IPS DF 4.7 (cell line): ENCODE measurements at regions not wholly inside any gene's neighbourhood (a gene's known extent, or its start where the extent isn't known, plus 50 kb on each side); places are given as distances from the start of the nearest gene placed in this dataset.
"Not testable (repeated sequence)": the region's sequence is repeated elsewhere in the genome, so short reads cannot be mapped to it uniquely, and the experiment has no call there.

Experiments used
- DNase-seq: peaks from one replicate; pipeline ENCODE4 v3.0.0-alpha.2; 2013; ENCODE audit warnings: low spot score; ENCODE audit errors: extremely low read depth

- not testable (repeated sequence) for DNase-seq
Observed at GRCh38 chr15:20017581-20017980, 524.0 kb downstream of the GOLGA6L6 start.

GRCh38 chr15:20016941-20017340 lies 524.7 kb downstream of the GOLGA6L6 start:
- DNase-seq = not testable (repeated sequence)

- not testable (repeated sequence) for DNase-seq
Observed at GRCh38 chr15:20012837-20013236, 528.8 kb downstream of the GOLGA6L6 start.

- not testable (repeated sequence) for DNase-seq
Observed at GRCh38 chr15:20010759-20011158, 530.8 kb downstream of the GOLGA6L6 start.

GRCh38 chr15:20009619-20010018 lies 532.0 kb downstream of the GOLGA6L6 start:
- not testable (repeated sequence) for DNase-seq

- DNase-seq = not testable (repeated sequence)
Observed at GRCh38 chr15:20007338-20007737, 534.3 kb downstream of the GOLGA6L6 start.

- DNase-seq = not testable (repeated sequence)
Observed at GRCh38 chr15:20003471-20003870, 538.1 kb downstream of the GOLGA6L6 start.

GRCh38 chr15:20002560-20002959 lies 539.0 kb downstream of the GOLGA6L6 start:
- DNase-seq = not testable (repeated sequence)

GRCh38 chr15:19996574-19997194 lies 544.9 kb downstream of the GOLGA6L6 start:
- not testable (repeated sequence) for DNase-seq

GRCh38 chr15:19995296-19995695 lies 546.3 kb downstream of the GOLGA6L6 start:
- not testable (repeated sequence) for DNase-seq

- no peak for DNase-seq
Observed at GRCh38 chr15:19992428-19992827, 549.2 kb downstream of the GOLGA6L6 start.

- no peak for DNase-seq
Observed at GRCh38 chr15:19988094-19988660, 553.4 kb downstream of the GOLGA6L6 start.

GRCh38 chr15:19987389-19988048 lies 554.1 kb downstream of the GOLGA6L6 start:
- no peak for DNase-seq

- DNase-seq = no peak
Observed at GRCh38 chr15:19984101-19984500, 557.5 kb downstream of the GOLGA6L6 start.

GRCh38 chr15:19974998-19975397 lies 566.6 kb downstream of the GOLGA6L6 start:
- no peak for DNase-seq

- DNase-seq = no peak
Observed at GRCh38 chr15:19973718-19974117, 567.9 kb downstream of the GOLGA6L6 start.

- DNase-seq = not testable (repeated sequence)
Observed at GRCh38 chr15:19972582-19972981, 569.0 kb downstream of the GOLGA6L6 start.

GRCh38 chr15:19965574-19965973 lies 576.0 kb downstream of the GOLGA6L6 start:
- DNase-seq = not testable (repeated sequence)

GRCh38 chr15:19964480-19964879 lies 577.1 kb downstream of the GOLGA6L6 start:
- not testable (repeated sequence) for DNase-seq

GRCh38 chr15:19956124-19956796 lies 585.3 kb downstream of the GOLGA6L6 start:
- no peak for DNase-seq

- no peak for DNase-seq
Observed at GRCh38 chr15:19944261-19944888, 597.2 kb downstream of the GOLGA6L6 start.

GRCh38 chr15:19943515-19943914 lies 598.1 kb downstream of the GOLGA6L6 start:
- DNase-seq = no peak
